ENCODE measurements at regions not wholly inside any gene's neighbourhood (a gene's known extent, or its start where the extent isn't known, plus 50 kb on each side); places are given as distances from the start of the nearest gene placed in this dataset.

DNA sequence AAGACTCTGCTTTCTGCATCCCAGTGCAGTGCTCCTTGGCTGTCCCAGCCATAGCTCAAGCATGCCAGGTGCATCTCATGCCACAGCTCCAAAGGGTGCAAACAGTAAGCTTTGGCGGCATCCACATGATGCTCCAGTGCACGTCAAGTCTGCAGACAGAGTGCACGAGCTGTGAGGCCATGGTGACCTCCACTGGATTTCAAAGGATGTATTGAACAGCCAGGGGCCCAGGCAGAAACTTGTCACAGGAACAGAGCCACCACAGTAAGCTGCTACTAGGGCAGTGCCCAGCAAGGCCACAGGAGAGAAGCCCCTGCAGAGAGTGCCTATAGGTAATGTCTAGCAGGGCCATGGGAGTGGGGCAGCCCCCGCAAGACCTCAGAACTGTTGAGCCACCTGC, 206.8 kb upstream of the DDI1 start:
- Histone ChIP-seq H3K4me3 (ENCODE audit: low read length) (no peak overlapping the region), H3F3A (ENCODE audit: low read length, unreplicated experiment) (no peaks in the 10 kb centered on the region), H2AFZ (ENCODE audit: low read length) (no peak overlapping the region), H3K36me3 (ENCODE audit: low read depth, low read length) (no peaks in the 10 kb centered on the region), H3K4me2 (ENCODE audit: low read length) (no peak overlapping the region), H3K4me1 (ENCODE audit: insufficient read depth, low read length) (no peaks in the 10 kb centered on the region), H4K20me1 (ENCODE audit: low read length) (no peaks in the 10 kb centered on the region), H3K9ac (ENCODE audit: low read length) (no peak overlapping the region), H3K9me2 (replicated peaks; ENCODE audit: low read length) (no peaks in the 10 kb centered on the region), H3K27me3 (ENCODE audit: low read length) (no peaks in the 10 kb centered on the region), H3K79me2 (ENCODE audit: low read length) (no peaks in the 10 kb centered on the region), H3K9me3 (ENCODE audit: low read length) (no peaks in the 10 kb centered on the region), H3K27ac (ENCODE audit: low read length) (no peak overlapping the region)
- TF ChIP-seq EZH2 (IDR thresholded peaks at IDR 0.05; ENCODE audit: low read length, unreplicated experiment) (no peak), EZH2phosphoT487 (IDR thresholded peaks at IDR 0.05; ENCODE audit: borderline replicate concordance, low read length) (no peak), CTCF (conservative IDR thresholded peaks at IDR 0.05; ENCODE audit: low read depth, low read length) (no peak)
- DNase-seq, result no peak
- no TSS peak for BruUV-seq (replicated peaks)
- POLR2A ChIA-PET (ENCODE audit: unreplicated experiment), result no interaction called here
- no peak for ATAC-seq
- CTCF ChIA-PET, result no interaction called here
- intact Hi-C loops (cut with micrococcal nuclease), result no loop called here

- H3K4me3 ChIP-seq (ENCODE audit: low read length), result no peak overlapping the region
- H3K36me3 ChIP-seq (ENCODE audit: low read depth, low read length), result no peaks in the 10 kb centered on the region
- no peaks in the 10 kb centered on the region for H3K9me3 ChIP-seq (ENCODE audit: low read length)
- no peak for TF ChIP-seq EZH2phosphoT487 (IDR thresholded peaks at IDR 0.05; ENCODE audit: borderline replicate concordance, low read length)
- no peak for TF ChIP-seq CTCF (conservative IDR thresholded peaks at IDR 0.05; ENCODE audit: low read depth, low read length)
- no peak for TF ChIP-seq EZH2 (IDR thresholded peaks at IDR 0.05; ENCODE audit: low read length, unreplicated experiment)
- H3K79me2 ChIP-seq (ENCODE audit: low read length), result no peaks in the 10 kb centered on the region
- ATAC-seq (no peak), DNase-seq (no peak)
- BruUV-seq (replicated peaks), result no TSS peak
- H3K9ac ChIP-seq (ENCODE audit: low read length), result no peak overlapping the region
- H3K9me2 ChIP-seq (replicated peaks; ENCODE audit: low read length), result no peaks in the 10 kb centered on the region
- H3F3A ChIP-seq (ENCODE audit: low read length, unreplicated experiment), result no peaks in the 10 kb centered on the region
- H3K4me1 ChIP-seq (ENCODE audit: insufficient read depth, low read length), result no peaks in the 10 kb centered on the region
- H2AFZ ChIP-seq (ENCODE audit: low read length), result no peak overlapping the region
- POLR2A ChIA-PET (ENCODE audit: unreplicated experiment), result no interaction called here
- CTCF ChIA-PET, result no interaction called here
- H4K20me1 ChIP-seq (ENCODE audit: low read length), result no peaks in the 10 kb centered on the region
- no peaks in the 10 kb centered on the region for H3K27me3 ChIP-seq (ENCODE audit: low read length)
- intact Hi-C loops (cut with micrococcal nuclease), result no loop called here
- no peak overlapping the region for H3K27ac ChIP-seq (ENCODE audit: low read length)
- H3K4me2 ChIP-seq (ENCODE audit: low read length), result no peak overlapping the region
Observed at GRCh38 chr11:103830205-103830604, 206.2 kb upstream of the DDI1 start.

- H3K9me3 ChIP-seq (ENCODE audit: low read length), result no peaks in the 10 kb centered on the region
- TF ChIP-seq EZH2 (IDR thresholded peaks at IDR 0.05; ENCODE audit: low read length, unreplicated experiment) (no peak), CTCF (conservative IDR thresholded peaks at IDR 0.05; ENCODE audit: low read depth, low read length) (no peak), EZH2phosphoT487 (IDR thresholded peaks at IDR 0.05; ENCODE audit: borderline replicate concordance, low read length) (no peak)
- no peak for DNase-seq
- H3K9me2 ChIP-seq (replicated peaks; ENCODE audit: low read length), result no peaks in the 10 kb centered on the region
- no peak overlapping the region for H3K4me3 ChIP-seq (ENCODE audit: low read length)
- H3K79me2 ChIP-seq (ENCODE audit: low read length), result no peaks in the 10 kb centered on the region
- H3K36me3 ChIP-seq (ENCODE audit: low read depth, low read length), result no peaks in the 10 kb centered on the region
- H3F3A ChIP-seq (ENCODE audit: low read length, unreplicated experiment), result no peaks in the 10 kb centered on the region
- no peak overlapping the region for H2AFZ ChIP-seq (ENCODE audit: low read length)
- intact Hi-C loops (cut with micrococcal nuclease), result no loop called here
- no peak for ATAC-seq
- BruUV-seq (replicated peaks), result no TSS peak
- no peaks in the 10 kb centered on the region for H3K4me1 ChIP-seq (ENCODE audit: insufficient read depth, low read length)
- H3K27me3 ChIP-seq (ENCODE audit: low read length), result no peaks in the 10 kb centered on the region
- no peak overlapping the region for H3K27ac ChIP-seq (ENCODE audit: low read length)
- no peak overlapping the region for H3K9ac ChIP-seq (ENCODE audit: low read length)
- H4K20me1 ChIP-seq (ENCODE audit: low read length), result no peaks in the 10 kb centered on the region
- ChIA-PET CTCF (no interaction called here), POLR2A (ENCODE audit: unreplicated experiment) (no interaction called here)
- no peak overlapping the region for H3K4me2 ChIP-seq (ENCODE audit: low read length)
Observed at GRCh38 chr11:103832762-103833161, 203.7 kb upstream of the DDI1 start.
